ENCODE measurements at regions not wholly inside any gene's neighbourhood (a gene's known extent, or its start where the extent isn't known, plus 50 kb on each side); places are given as distances from the start of the nearest gene placed in this dataset.

GRCh38 chr9:26426551-26427131, 466.0 kb downstream of the CAAP1 start:
- TF ChIP-seq CTCF (IDR thresholded peaks at IDR 0.05; ENCODE audit: insufficient read depth, low read length) (no peak), REST (IDR thresholded peaks at IDR 0.05; ENCODE audit: insufficient replicate concordance, low read depth) (no peak), GABPA (IDR thresholded peaks at IDR 0.05; ENCODE audit: low read depth) (no peak), POLR2AphosphoS5 (IDR thresholded peaks at IDR 0.05; ENCODE audit: low read depth) (no peak)
